ENCODE measurements at regions not wholly inside any gene's neighbourhood (a gene's known extent, or its start where the extent isn't known, plus 50 kb on each side); places are given as distances from the start of the nearest gene placed in this dataset.
"Not testable (repeated sequence)": the region's sequence is repeated elsewhere in the genome, so short reads cannot be mapped to it uniquely, and the experiment has no call there.

DNA sequence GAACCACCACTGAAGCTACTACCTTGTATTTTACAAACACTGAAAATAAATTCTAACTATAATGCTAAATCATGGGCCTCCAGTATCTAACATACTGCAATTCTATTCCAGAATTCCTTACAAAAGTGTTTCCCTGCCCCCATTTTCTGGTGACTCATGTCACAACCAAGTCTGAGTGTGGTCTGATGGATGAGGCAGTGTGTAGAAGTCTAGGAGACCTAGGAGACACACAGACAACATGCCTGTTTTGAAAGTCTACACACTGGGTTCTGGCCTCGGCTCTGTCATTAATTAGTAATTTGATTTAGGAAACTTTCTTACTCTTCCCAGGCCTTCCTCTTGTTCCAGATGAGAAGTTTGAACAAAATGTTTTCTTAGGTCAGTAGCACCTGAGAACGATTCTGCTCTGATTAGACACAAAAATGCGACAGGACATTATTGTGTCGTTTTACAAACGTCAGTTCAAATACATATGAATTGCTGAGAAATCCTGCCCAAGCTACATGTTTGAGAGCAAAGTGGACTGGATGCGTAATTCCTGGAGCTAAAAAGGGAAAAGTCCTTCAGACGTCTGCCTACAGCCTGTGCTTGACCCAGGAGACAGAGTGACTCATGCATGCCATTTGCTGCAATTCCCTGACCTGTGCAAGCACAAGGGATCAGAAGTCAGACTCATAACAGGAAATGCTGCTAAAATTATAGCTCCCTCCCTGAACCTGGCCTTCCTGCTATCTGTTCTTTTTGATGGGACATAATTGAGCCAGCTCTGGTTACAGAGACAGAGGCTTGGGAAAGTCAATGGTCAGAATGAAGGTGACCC is 494.4 kb downstream of the SOX11 start:
- Histone ChIP-seq H3K4me2 (replicated peaks; ENCODE audit: low read depth, low read length, poor library complexity, severe bottlenecking) (no peak overlapping the region), H3K9ac (ENCODE audit: low read length) (no peak overlapping the region), H3K9me3 (ENCODE audit: control extremely low read depth in 1 of 3, control insufficient read depth in 2 of 3, insufficient read depth in 1 of 3, low read length in 2 of 3) (no peaks in the 10 kb centered on the region), H3K27me3 (replicated peaks in 1 of 4; ENCODE audit: control extremely low read depth in 1 of 4, control insufficient read depth in 3 of 4, insufficient read depth in 4 of 4, low read length in 3 of 4) (no peaks in the 10 kb centered on the region), H2AFZ (ENCODE audit: insufficient read depth, low read depth, low read length, poor library complexity, severe bottlenecking) (no peak overlapping the region), H3K4me3 (ENCODE audit: control extremely low read depth in 1 of 5, extremely low read depth in 1 of 5, insufficient read depth in 1 of 5, low read depth in 2 of 5, low read length in 4 of 5) (no peak overlapping the region), H3K4me1 (ENCODE audit: control insufficient read depth in 2 of 2, insufficient read depth in 2 of 2, low read length in 2 of 2) (no peaks in the 10 kb centered on the region), H3K36me3 (replicated peaks in 1 of 2; ENCODE audit: control extremely low read depth in 1 of 2, control insufficient read depth in 1 of 2, extremely low read depth in 1 of 2, insufficient read depth in 2 of 2, low read length in 1 of 2) (no peaks in the 10 kb centered on the region), H3K79me2 (ENCODE audit: control insufficient read depth, insufficient read depth, low read length) (no peaks in the 10 kb centered on the region), H4K20me1 (ENCODE audit: control insufficient read depth, insufficient read depth, low read length, poor library complexity, severe bottlenecking) (no peaks in the 10 kb centered on the region), H3K27ac (ENCODE audit: low read length in 2 of 2) (no peak overlapping the region)
- Mint-ChIP-seq H3K9me3 (ENCODE audit: insufficient read depth) (peaks cover 2% of the 10 kb centered on the region), H3K27me3 (no peaks in the 10 kb centered on the region), H3K4me1 (no peaks in the 10 kb centered on the region), H3K4me3 (no peak overlapping the region), H3K27ac (no peak overlapping the region)
- ChIA-PET CTCF (no interaction called here), POLR2A (no interaction called here)
- ATAC-seq (ENCODE audit: low read depth) = no peak
- TF ChIP-seq EZH2 (IDR thresholded peaks at IDR 0.05; ENCODE audit: borderline replicate concordance, insufficient read depth, low read depth, low read length, poor library complexity, severe bottlenecking) = no peak
- TF ChIP-seq, protein P1, sequence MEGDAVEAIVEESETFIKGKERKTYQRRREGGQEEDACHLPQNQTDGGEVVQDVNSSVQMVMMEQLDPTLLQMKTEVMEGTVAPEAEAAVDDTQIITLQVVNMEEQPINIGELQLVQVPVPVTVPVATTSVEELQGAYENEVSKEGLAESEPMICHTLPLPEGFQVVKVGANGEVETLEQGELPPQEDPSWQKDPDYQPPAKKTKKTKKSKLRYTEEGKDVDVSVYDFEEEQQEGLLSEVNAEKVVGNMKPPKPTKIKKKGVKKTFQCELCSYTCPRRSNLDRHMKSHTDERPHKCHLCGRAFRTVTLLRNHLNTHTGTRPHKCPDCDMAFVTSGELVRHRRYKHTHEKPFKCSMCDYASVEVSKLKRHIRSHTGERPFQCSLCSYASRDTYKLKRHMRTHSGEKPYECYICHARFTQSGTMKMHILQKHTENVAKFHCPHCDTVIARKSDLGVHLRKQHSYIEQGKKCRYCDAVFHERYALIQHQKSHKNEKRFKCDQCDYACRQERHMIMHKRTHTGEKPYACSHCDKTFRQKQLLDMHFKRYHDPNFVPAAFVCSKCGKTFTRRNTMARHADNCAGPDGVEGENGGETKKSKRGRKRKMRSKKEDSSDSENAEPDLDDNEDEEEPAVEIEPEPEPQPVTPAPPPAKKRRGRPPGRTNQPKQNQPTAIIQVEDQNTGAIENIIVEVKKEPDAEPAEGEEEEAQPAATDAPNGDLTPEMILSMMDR (IDR thresholded peaks at IDR 0.05) = no peak
- no peak for DNase-seq
- intact Hi-C loops (cut with micrococcal nuclease) = no loop called here
- WGBS (ENCODE audit: insufficient coverage) = 95% methylated on average over 5 of the region's 7 CpGs

DNA sequence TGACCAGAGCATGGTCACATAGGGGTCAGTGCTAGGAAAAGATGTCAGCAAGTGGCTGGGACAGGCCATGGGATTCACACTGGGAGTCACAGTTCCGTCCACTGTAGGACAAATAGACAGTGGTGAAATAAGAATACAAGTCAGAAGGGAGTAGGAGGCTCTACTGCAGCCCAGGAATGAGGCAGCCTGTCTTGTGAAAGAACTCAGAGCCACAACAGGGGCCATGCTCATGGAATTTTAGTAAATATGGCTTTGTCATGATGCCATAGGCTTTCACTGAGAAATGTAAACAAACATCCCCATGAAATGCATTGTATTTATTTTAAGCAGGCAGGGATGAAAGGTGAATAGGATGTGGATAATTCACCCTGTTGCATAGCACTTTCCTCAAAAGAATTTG is 504.3 kb downstream of the SOX11 start:
- H3K4me3 Mint-ChIP-seq = no peak overlapping the region
- peaks cover 8% of the 10 kb centered on the region for H3K9me3 Mint-ChIP-seq (ENCODE audit: insufficient read depth)
- H3K27ac Mint-ChIP-seq = no peak overlapping the region
- Histone ChIP-seq H4K20me1 (ENCODE audit: control insufficient read depth, insufficient read depth, low read length, poor library complexity, severe bottlenecking) (no peaks in the 10 kb centered on the region), H3K27me3 (replicated peaks in 1 of 4; ENCODE audit: control extremely low read depth in 1 of 4, control insufficient read depth in 3 of 4, insufficient read depth in 4 of 4, low read length in 3 of 4) (no peaks in the 10 kb centered on the region), H3K4me3 (ENCODE audit: control extremely low read depth in 1 of 5, extremely low read depth in 1 of 5, insufficient read depth in 1 of 5, low read depth in 2 of 5, low read length in 4 of 5) (no peak overlapping the region), H3K4me1 (ENCODE audit: control insufficient read depth in 2 of 2, insufficient read depth in 2 of 2, low read length in 2 of 2) (no peaks in the 10 kb centered on the region), H3K9me3 (ENCODE audit: control extremely low read depth in 1 of 3, control insufficient read depth in 2 of 3, insufficient read depth in 1 of 3, low read length in 2 of 3) (peaks cover 0 to 4% (median 3%) of the 10 kb centered on the region in 3 donors), H3K4me2 (replicated peaks; ENCODE audit: low read depth, low read length, poor library complexity, severe bottlenecking) (no peak overlapping the region), H3K9ac (ENCODE audit: low read length) (no peak overlapping the region), H3K36me3 (replicated peaks in 1 of 2; ENCODE audit: control extremely low read depth in 1 of 2, control insufficient read depth in 1 of 2, extremely low read depth in 1 of 2, insufficient read depth in 2 of 2, low read length in 1 of 2) (no peaks in the 10 kb centered on the region), H3K27ac (ENCODE audit: low read length in 2 of 2) (no peak overlapping the region), H3K79me2 (ENCODE audit: control insufficient read depth, insufficient read depth, low read length) (no peaks in the 10 kb centered on the region), H2AFZ (ENCODE audit: insufficient read depth, low read depth, low read length, poor library complexity, severe bottlenecking) (no peak overlapping the region)
- ChIA-PET POLR2A (no interaction called here), CTCF (no interaction called here)
- ATAC-seq (ENCODE audit: low read depth) (no peak), DNase-seq (no peak)
- TF ChIP-seq EZH2 (IDR thresholded peaks at IDR 0.05; ENCODE audit: borderline replicate concordance, insufficient read depth, low read depth, low read length, poor library complexity, severe bottlenecking) = no peak
- TF ChIP-seq, protein P1 (IDR thresholded peaks at IDR 0.05) = no peak
- 73% methylated on average over 1 of the region's 1 CpG for WGBS (ENCODE audit: insufficient coverage)
- H3K27me3 Mint-ChIP-seq = no peaks in the 10 kb centered on the region
- no peaks in the 10 kb centered on the region for H3K4me1 Mint-ChIP-seq
- intact Hi-C loops (cut with micrococcal nuclease) = no loop called here

DNA sequence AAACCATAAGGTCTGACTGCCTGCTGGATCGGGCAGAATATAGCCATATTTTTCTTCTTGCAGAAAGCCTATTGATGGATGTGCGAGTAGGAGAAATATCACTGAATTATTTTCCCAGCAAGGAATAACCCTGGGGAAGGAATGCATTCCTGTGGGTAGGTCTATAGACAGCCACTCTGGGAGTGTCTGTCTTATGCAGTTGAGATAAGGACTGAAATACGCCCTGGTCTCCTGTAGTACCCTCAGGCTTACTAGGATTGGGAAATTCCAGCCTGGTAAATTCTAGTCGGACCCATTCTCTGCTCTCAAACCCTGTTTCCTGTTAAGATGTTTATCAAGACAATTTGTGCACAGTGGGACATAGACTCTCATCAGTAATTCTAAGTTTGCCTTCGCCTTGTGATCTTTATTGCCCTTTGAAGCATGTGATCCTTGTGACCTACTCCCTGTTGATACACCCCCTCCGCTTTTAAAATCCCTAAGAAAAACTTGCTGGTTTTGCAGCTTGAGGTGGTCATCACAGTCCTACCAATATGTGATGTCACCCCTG is 506.3 kb downstream of the SOX11 start:
- DNase-seq; H3K27ac ChIP-seq (ENCODE audit: low read length in 2 of 2); H3K4me3 ChIP-seq (ENCODE audit: control extremely low read depth in 1 of 5, extremely low read depth in 1 of 5, insufficient read depth in 1 of 5, low read depth in 2 of 5, low read length in 4 of 5); H3K9ac ChIP-seq (ENCODE audit: low read length); H3K36me3 ChIP-seq (replicated peaks in 1 of 2; ENCODE audit: control extremely low read depth in 1 of 2, control insufficient read depth in 1 of 2, extremely low read depth in 1 of 2, insufficient read depth in 2 of 2, low read length in 1 of 2); H3K4me3 Mint-ChIP-seq; intact Hi-C loops (cut with micrococcal nuclease); H3K4me1 Mint-ChIP-seq; CTCF ChIA-PET; H2AFZ ChIP-seq (ENCODE audit: insufficient read depth, low read depth, low read length, poor library complexity, severe bottlenecking); H3K9me3 ChIP-seq (ENCODE audit: control extremely low read depth in 1 of 3, control insufficient read depth in 2 of 3, insufficient read depth in 1 of 3, low read length in 2 of 3); H3K79me2 ChIP-seq (ENCODE audit: control insufficient read depth, insufficient read depth, low read length); ATAC-seq (ENCODE audit: low read depth); H3K4me2 ChIP-seq (replicated peaks; ENCODE audit: low read depth, low read length, poor library complexity, severe bottlenecking); H3K27me3 ChIP-seq (replicated peaks in 1 of 4; ENCODE audit: control extremely low read depth in 1 of 4, control insufficient read depth in 3 of 4, insufficient read depth in 4 of 4, low read length in 3 of 4); H3K27me3 Mint-ChIP-seq; H4K20me1 ChIP-seq (ENCODE audit: control insufficient read depth, insufficient read depth, low read length, poor library complexity, severe bottlenecking); POLR2A ChIA-PET; H3K9me3 Mint-ChIP-seq (ENCODE audit: insufficient read depth); H3K27ac Mint-ChIP-seq; H3K4me1 ChIP-seq (ENCODE audit: control insufficient read depth in 2 of 2, insufficient read depth in 2 of 2, low read length in 2 of 2): not testable (repeated sequence)
- WGBS (ENCODE audit: insufficient coverage) = 95% methylated on average over 2 of the region's 6 CpGs

All from B cell (primary cell).